ENCODE measurements at regions not wholly inside any gene's neighbourhood (a gene's known extent, or its start where the extent isn't known, plus 50 kb on each side); places are given as distances from the start of the nearest gene placed in this dataset.

DNA sequence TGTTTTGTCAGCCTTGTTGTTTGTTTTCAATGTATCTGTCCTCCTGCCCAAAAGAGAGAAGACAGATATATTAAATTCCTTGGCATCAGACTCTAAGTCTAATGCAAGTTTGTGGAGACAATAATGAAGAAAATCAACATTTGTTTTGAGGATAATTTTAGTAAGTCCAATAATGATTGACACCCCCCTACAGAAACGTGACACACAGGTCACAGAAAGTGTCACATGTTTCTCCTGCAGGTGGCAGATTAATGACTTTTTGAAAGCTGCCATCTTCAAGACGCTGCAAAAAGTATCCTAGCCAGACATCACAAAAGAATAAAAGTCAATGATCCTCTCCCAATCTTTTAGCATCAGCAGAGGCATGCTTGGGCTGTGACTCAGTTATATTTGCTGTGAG, 378.8 kb upstream of the TMPO start:
- Histone ChIP-seq H3K27ac (ENCODE audit: low read length) (no peak overlapping the region), H3K27me3 (ENCODE audit: low read depth, low read length) (peaks cover 24% of the 10 kb centered on the region; the same call in 1 of the 2 replicates), H2AFZ (ENCODE audit: low read depth, low read length) (no peak overlapping the region), H3K4me3 (ENCODE audit: low read length) (no peak overlapping the region), H4K20me1 (ENCODE audit: insufficient read depth, low read length) (no peaks in the 10 kb centered on the region), H3K79me2 (ENCODE audit: low read length) (no peaks in the 10 kb centered on the region), H3K4me1 (ENCODE audit: low read length) (no peaks in the 10 kb centered on the region), H3K9ac (ENCODE audit: low read length) (no peak overlapping the region), H3K36me3 (replicated peaks; ENCODE audit: low read depth, low read length) (no peaks in the 10 kb centered on the region), H3K9me3 (ENCODE audit: insufficient read depth, low read length) (no peaks in the 10 kb centered on the region), H3K4me2 (ENCODE audit: low read length) (no peak overlapping the region)
- TF ChIP-seq, protein P1, sequence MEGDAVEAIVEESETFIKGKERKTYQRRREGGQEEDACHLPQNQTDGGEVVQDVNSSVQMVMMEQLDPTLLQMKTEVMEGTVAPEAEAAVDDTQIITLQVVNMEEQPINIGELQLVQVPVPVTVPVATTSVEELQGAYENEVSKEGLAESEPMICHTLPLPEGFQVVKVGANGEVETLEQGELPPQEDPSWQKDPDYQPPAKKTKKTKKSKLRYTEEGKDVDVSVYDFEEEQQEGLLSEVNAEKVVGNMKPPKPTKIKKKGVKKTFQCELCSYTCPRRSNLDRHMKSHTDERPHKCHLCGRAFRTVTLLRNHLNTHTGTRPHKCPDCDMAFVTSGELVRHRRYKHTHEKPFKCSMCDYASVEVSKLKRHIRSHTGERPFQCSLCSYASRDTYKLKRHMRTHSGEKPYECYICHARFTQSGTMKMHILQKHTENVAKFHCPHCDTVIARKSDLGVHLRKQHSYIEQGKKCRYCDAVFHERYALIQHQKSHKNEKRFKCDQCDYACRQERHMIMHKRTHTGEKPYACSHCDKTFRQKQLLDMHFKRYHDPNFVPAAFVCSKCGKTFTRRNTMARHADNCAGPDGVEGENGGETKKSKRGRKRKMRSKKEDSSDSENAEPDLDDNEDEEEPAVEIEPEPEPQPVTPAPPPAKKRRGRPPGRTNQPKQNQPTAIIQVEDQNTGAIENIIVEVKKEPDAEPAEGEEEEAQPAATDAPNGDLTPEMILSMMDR (IDR thresholded peaks at IDR 0.05; ENCODE audit: low read depth, low read length): 0 out of 2 replicates have a peak, but pooled peaks have one; percentile 6
- no peak for TF ChIP-seq EZH2phosphoT487 (IDR thresholded peaks at IDR 0.05; ENCODE audit: low read depth)

DNA sequence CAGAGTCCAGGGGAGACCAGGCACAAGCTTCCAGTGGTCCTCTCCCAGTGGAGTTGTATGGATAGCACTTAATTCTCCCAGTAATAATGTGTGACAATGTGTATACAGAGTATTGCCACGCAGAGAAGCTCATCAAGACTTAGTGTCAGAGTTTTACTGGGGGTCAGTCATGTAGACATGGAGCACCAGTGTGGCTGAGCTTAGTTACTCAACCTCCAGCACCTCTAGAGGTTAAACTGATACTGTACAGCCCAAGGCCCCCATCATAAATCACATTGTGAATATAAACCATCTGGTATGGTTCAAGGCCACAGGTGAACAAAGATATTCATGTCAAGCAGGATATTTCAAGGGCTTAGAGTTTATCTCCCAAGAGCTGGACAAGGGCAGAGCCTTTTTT, 378.1 kb upstream of the TMPO start:
- Histone ChIP-seq H3K4me2 (ENCODE audit: low read length) (no peak overlapping the region), H3K4me1 (ENCODE audit: low read length) (no peaks in the 10 kb centered on the region), H3K27ac (ENCODE audit: low read length) (no peak overlapping the region), H2AFZ (ENCODE audit: low read depth, low read length) (no peak overlapping the region), H3K9me3 (ENCODE audit: insufficient read depth, low read length) (no peaks in the 10 kb centered on the region), H3K36me3 (replicated peaks; ENCODE audit: low read depth, low read length) (no peaks in the 10 kb centered on the region), H4K20me1 (ENCODE audit: insufficient read depth, low read length) (no peaks in the 10 kb centered on the region), H3K4me3 (ENCODE audit: low read length) (no peak overlapping the region), H3K79me2 (ENCODE audit: low read length) (no peaks in the 10 kb centered on the region), H3K27me3 (ENCODE audit: low read depth, low read length) (peaks cover 24% of the 10 kb centered on the region; the same call in 1 of the 2 replicates), H3K9ac (ENCODE audit: low read length) (no peak overlapping the region)
- TF ChIP-seq, protein P1 (IDR thresholded peaks at IDR 0.05; ENCODE audit: low read depth, low read length): no peak
- no peak for TF ChIP-seq EZH2phosphoT487 (IDR thresholded peaks at IDR 0.05; ENCODE audit: low read depth)

DNA sequence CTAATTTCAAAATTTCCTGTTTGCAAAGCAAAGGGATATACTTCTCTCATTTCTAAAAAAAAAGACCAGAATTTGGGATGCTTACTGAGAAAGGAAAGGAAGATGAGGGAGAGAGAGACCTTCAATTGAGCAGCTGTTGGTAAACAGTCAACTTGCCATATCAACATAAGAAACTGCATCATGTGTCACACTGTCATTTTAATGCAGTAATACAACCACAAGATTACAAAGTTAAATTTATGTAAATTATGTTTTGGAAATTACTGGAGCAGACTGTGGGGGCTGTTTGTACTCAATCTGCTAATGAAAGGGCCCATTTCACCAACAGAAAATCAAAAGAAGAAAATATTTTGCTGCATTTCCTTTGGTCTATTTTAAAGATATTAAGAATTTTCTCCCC, 370.4 kb upstream of the TMPO start:
- Histone ChIP-seq H3K9ac (ENCODE audit: low read length) (no peak overlapping the region), H3K4me1 (ENCODE audit: low read length) (no peaks in the 10 kb centered on the region), H3K9me3 (ENCODE audit: insufficient read depth, low read length) (no peaks in the 10 kb centered on the region), H3K79me2 (ENCODE audit: low read length) (no peaks in the 10 kb centered on the region), H3K36me3 (replicated peaks; ENCODE audit: low read depth, low read length) (no peaks in the 10 kb centered on the region), H4K20me1 (ENCODE audit: insufficient read depth, low read length) (no peaks in the 10 kb centered on the region), H2AFZ (ENCODE audit: low read depth, low read length) (no peak overlapping the region), H3K27ac (ENCODE audit: low read length) (no peak overlapping the region), H3K27me3 (ENCODE audit: low read depth, low read length) (peaks cover 3% of the 10 kb centered on the region; the same call in 1 of the 2 replicates), H3K4me2 (ENCODE audit: low read length) (no peak overlapping the region), H3K4me3 (ENCODE audit: low read length) (no peak overlapping the region)
- no peak for TF ChIP-seq EZH2phosphoT487 (IDR thresholded peaks at IDR 0.05; ENCODE audit: low read depth)
- TF ChIP-seq, protein P1 (IDR thresholded peaks at IDR 0.05; ENCODE audit: low read depth, low read length): no peak

DNA sequence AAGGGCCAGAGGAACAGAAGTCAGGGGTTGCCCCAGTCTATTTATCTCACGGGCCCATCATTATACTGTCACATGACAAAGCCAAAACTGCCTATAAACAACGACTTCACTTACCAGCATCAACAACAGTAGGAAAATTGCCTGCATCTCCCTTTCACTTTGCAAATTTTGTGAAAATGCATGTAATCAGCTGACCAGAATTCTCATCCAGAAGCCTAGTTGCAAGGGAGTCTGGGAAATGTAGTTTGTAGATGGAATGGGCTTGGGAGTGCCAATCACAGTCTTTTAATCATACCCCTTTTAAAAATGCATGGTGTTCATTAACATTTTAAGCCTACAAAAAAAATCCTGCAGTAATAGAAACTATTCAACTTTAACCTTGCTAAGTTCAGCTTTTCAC, 369.3 kb upstream of the TMPO start:
- no peaks in the 10 kb centered on the region for H3K36me3 ChIP-seq (replicated peaks; ENCODE audit: low read depth, low read length)
- H3K9ac ChIP-seq (ENCODE audit: low read length): no peak overlapping the region
- H4K20me1 ChIP-seq (ENCODE audit: insufficient read depth, low read length): no peaks in the 10 kb centered on the region
- TF ChIP-seq EZH2phosphoT487 (IDR thresholded peaks at IDR 0.05; ENCODE audit: low read depth): no peak
- TF ChIP-seq, protein P1 (IDR thresholded peaks at IDR 0.05; ENCODE audit: low read depth, low read length): no peak
- H3K4me3 ChIP-seq (ENCODE audit: low read length): no peak overlapping the region
- H3K27ac ChIP-seq (ENCODE audit: low read length): no peak overlapping the region
- H3K9me3 ChIP-seq (ENCODE audit: insufficient read depth, low read length): no peaks in the 10 kb centered on the region
- peaks cover 3% of the 10 kb centered on the region; the same call in 1 of the 2 replicates for H3K27me3 ChIP-seq (ENCODE audit: low read depth, low read length)
- no peaks in the 10 kb centered on the region for H3K79me2 ChIP-seq (ENCODE audit: low read length)
- H3K4me1 ChIP-seq (ENCODE audit: low read length): no peaks in the 10 kb centered on the region
- no peak overlapping the region for H3K4me2 ChIP-seq (ENCODE audit: low read length)
- H2AFZ ChIP-seq (ENCODE audit: low read depth, low read length): no peak overlapping the region

Data from OCI-LY3 (cell line).